ENCODE measurements at regions not wholly inside any gene's neighbourhood (a gene's known extent, or its start where the extent isn't known, plus 50 kb on each side); places are given as distances from the start of the nearest gene placed in this dataset.

- Mint-ChIP-seq H3K36me3 (no peaks in the 10 kb centered on the region), H3K4me3 (no peak overlapping the region), H3K27me3 (peaks cover 2 to 5% of the 10 kb centered on the region in 2 donors), H3K9me3 (peaks cover 0 to 20% (median 13%) of the 10 kb centered on the region in 8 donors), H3K27ac (no peak overlapping the region), H3K4me1 (no peaks in the 10 kb centered on the region)
- intact Hi-C loops (cut with micrococcal nuclease) = no loop called here
- no peak overlapping the region for H3K4me3 ChIP-seq (ENCODE audit: low read length in 2 of 2)
- no peaks in the 10 kb centered on the region for H3K36me3 ChIP-seq (ENCODE audit: insufficient read depth, low read length)
- no peaks in the 10 kb centered on the region for H3K4me1 ChIP-seq (ENCODE audit: insufficient read depth, low read length)
- CTCF ChIA-PET (ENCODE audit: partially characterized antibody) = no interaction called here
- H3K27ac ChIP-seq (ENCODE audit: low read depth, low read length) = no peak overlapping the region
- no peaks in the 10 kb centered on the region for H3K27me3 ChIP-seq (ENCODE audit: insufficient read depth, low read length)
- POLR2A ChIA-PET (ENCODE audit: partially characterized antibody) = no interaction called here
- no peak for DNase-seq
- H3K9me3 ChIP-seq (ENCODE audit: control insufficient read depth in 1 of 2, low read length in 2 of 2) = no peaks in the 10 kb centered on the region
Measured at GRCh38 chr3:54071601-54072000, 50.8 kb upstream of the CACNA2D3 start.

- Mint-ChIP-seq H3K27ac (no peak overlapping the region), H3K4me3 (no peak overlapping the region), H3K4me1 (no peaks in the 10 kb centered on the region), H3K27me3 (peaks cover 2 to 5% of the 10 kb centered on the region in 2 donors), H3K9me3 (peaks cover 0 to 20% (median 13%) of the 10 kb centered on the region in 8 donors), H3K36me3 (no peaks in the 10 kb centered on the region)
- ChIA-PET CTCF (ENCODE audit: partially characterized antibody) (no interaction called here), POLR2A (ENCODE audit: partially characterized antibody) (no interaction called here)
- Histone ChIP-seq H3K4me3 (ENCODE audit: low read length in 2 of 2) (no peak overlapping the region), H3K9me3 (ENCODE audit: control insufficient read depth in 1 of 2, low read length in 2 of 2) (no peaks in the 10 kb centered on the region), H3K4me1 (ENCODE audit: insufficient read depth, low read length) (no peaks in the 10 kb centered on the region), H3K27ac (ENCODE audit: low read depth, low read length) (no peak overlapping the region), H3K27me3 (ENCODE audit: insufficient read depth, low read length) (no peaks in the 10 kb centered on the region), H3K36me3 (ENCODE audit: insufficient read depth, low read length) (no peaks in the 10 kb centered on the region)
- DNase-seq = no peak
- intact Hi-C loops (cut with micrococcal nuclease) = no loop called here
Measured at GRCh38 chr3:54069961-54070360, 52.4 kb upstream of the CACNA2D3 start.

- Histone ChIP-seq H3K4me3 (ENCODE audit: low read length in 2 of 2) (no peak overlapping the region), H3K27ac (ENCODE audit: low read depth, low read length) (no peak overlapping the region), H3K9me3 (ENCODE audit: control insufficient read depth in 1 of 2, low read length in 2 of 2) (no peaks in the 10 kb centered on the region), H3K4me1 (ENCODE audit: insufficient read depth, low read length) (no peaks in the 10 kb centered on the region), H3K36me3 (ENCODE audit: insufficient read depth, low read length) (no peaks in the 10 kb centered on the region), H3K27me3 (ENCODE audit: insufficient read depth, low read length) (no peaks in the 10 kb centered on the region)
- ChIA-PET POLR2A (ENCODE audit: partially characterized antibody) (no interaction called here), CTCF (ENCODE audit: partially characterized antibody) (no interaction called here)
- intact Hi-C loops (cut with micrococcal nuclease) = no loop called here
- H3K36me3 Mint-ChIP-seq = no peaks in the 10 kb centered on the region
- no peak overlapping the region for H3K27ac Mint-ChIP-seq
- H3K4me3 Mint-ChIP-seq = no peak overlapping the region
- peaks cover 2 to 8% of the 10 kb centered on the region in 2 donors for H3K27me3 Mint-ChIP-seq
- H3K9me3 Mint-ChIP-seq = peaks cover 0 to 18% (median 12%) of the 10 kb centered on the region in 8 donors
- no peaks in the 10 kb centered on the region for H3K4me1 Mint-ChIP-seq
- no peak for DNase-seq
Measured at GRCh38 chr3:54067055-54067698, 55.2 kb upstream of the CACNA2D3 start.

DNA sequence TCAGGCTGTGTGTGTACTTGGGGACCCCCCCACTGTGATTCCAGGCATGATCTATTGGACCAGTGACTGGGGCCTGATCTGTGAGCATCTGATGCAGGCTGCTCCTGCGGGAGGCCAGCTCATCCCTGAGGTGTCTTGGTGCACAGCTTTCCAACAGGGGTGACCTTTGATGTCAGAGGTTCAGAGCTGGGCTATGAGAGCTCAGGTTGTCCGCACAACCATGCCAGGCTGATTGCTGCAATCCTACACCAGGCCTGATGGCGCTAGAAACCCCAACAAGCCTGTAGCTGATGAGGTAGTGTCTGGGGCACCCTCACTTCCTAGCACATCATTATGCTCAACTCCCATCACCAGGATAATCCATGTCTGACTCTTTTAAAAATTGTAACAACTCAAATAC lies 56.1 kb upstream of the CACNA2D3 start:
- Histone ChIP-seq H3K9me3 (ENCODE audit: control insufficient read depth in 1 of 2, low read length in 2 of 2) (no peaks in the 10 kb centered on the region), H3K4me1 (ENCODE audit: insufficient read depth, low read length) (no peaks in the 10 kb centered on the region), H3K36me3 (ENCODE audit: insufficient read depth, low read length) (no peaks in the 10 kb centered on the region), H3K27ac (ENCODE audit: low read depth, low read length) (no peak overlapping the region), H3K4me3 (ENCODE audit: low read length in 2 of 2) (no peak overlapping the region), H3K27me3 (ENCODE audit: insufficient read depth, low read length) (no peaks in the 10 kb centered on the region)
- no peak for DNase-seq
- POLR2A ChIA-PET (ENCODE audit: partially characterized antibody) = interaction anchor here (0.9 kb wide), 1 partner anchor 10 kb away, joined by 4 read pairs; no protein-coding TSS in a partner anchor
- peaks cover 2 to 8% of the 10 kb centered on the region in 2 donors for H3K27me3 Mint-ChIP-seq
- H3K36me3 Mint-ChIP-seq = no peaks in the 10 kb centered on the region
- no peaks in the 10 kb centered on the region for H3K4me1 Mint-ChIP-seq
- CTCF ChIA-PET (ENCODE audit: partially characterized antibody) = no interaction called here
- intact Hi-C loops (cut with micrococcal nuclease) = no loop called here
- no peak overlapping the region for H3K27ac Mint-ChIP-seq
- peaks cover 0 to 15% (median 12%) of the 10 kb centered on the region in 8 donors for H3K9me3 Mint-ChIP-seq
- no peak overlapping the region for H3K4me3 Mint-ChIP-seq

GRCh38 chr3:54065586-54065985 lies 56.8 kb upstream of the CACNA2D3 start:
- Mint-ChIP-seq H3K27ac (no peak overlapping the region), H3K4me3 (no peak overlapping the region), H3K9me3 (peaks cover 0 to 9% (median 7%) of the 10 kb centered on the region in 8 donors), H3K4me1 (no peaks in the 10 kb centered on the region), H3K27me3 (peaks cover 0 to 3% of the 10 kb centered on the region in 2 donors), H3K36me3 (no peaks in the 10 kb centered on the region)
- Histone ChIP-seq H3K36me3 (ENCODE audit: insufficient read depth, low read length) (no peaks in the 10 kb centered on the region), H3K27ac (ENCODE audit: low read depth, low read length) (no peak overlapping the region), H3K27me3 (ENCODE audit: insufficient read depth, low read length) (no peaks in the 10 kb centered on the region), H3K4me1 (ENCODE audit: insufficient read depth, low read length) (no peaks in the 10 kb centered on the region), H3K4me3 (ENCODE audit: low read length in 2 of 2) (no peak overlapping the region), H3K9me3 (ENCODE audit: control insufficient read depth in 1 of 2, low read length in 2 of 2) (no peaks in the 10 kb centered on the region)
- ChIA-PET POLR2A (ENCODE audit: partially characterized antibody) (interaction anchor here (0.9 kb wide), 1 partner anchor 9 kb away, joined by 4 read pairs; no protein-coding TSS in a partner anchor), CTCF (ENCODE audit: partially characterized antibody) (no interaction called here)
- DNase-seq = no peak
- intact Hi-C loops (cut with micrococcal nuclease) = no loop called here

DNA sequence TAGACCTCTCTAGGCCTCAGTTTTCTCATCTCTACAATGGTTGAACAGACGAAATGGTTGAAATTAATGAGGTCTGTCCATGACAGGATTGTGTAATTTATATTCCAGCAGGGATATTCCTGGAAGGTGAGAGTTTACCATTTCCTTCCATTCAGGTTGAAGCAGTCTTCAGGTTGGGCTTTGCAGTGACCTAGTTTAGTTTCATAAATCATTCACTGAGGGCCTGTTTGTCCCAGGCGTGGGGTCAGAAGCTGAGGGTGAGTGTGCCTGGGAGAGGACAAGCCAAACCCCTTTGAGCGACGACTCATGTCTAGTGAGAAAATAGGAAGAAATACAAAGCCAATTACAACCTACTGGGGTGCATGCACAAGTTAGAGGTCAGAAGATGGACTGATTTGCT lies 57.2 kb upstream of the CACNA2D3 start:
- Histone ChIP-seq H3K27me3 (ENCODE audit: insufficient read depth, low read length) (no peaks in the 10 kb centered on the region), H3K9me3 (ENCODE audit: control insufficient read depth in 1 of 2, low read length in 2 of 2) (no peaks in the 10 kb centered on the region), H3K36me3 (ENCODE audit: insufficient read depth, low read length) (no peaks in the 10 kb centered on the region), H3K27ac (ENCODE audit: low read depth, low read length) (no peak overlapping the region), H3K4me3 (ENCODE audit: low read length in 2 of 2) (no peak overlapping the region), H3K4me1 (ENCODE audit: insufficient read depth, low read length) (no peaks in the 10 kb centered on the region)
- no peak for DNase-seq
- Mint-ChIP-seq H3K4me3 (no peak overlapping the region), H3K4me1 (no peaks in the 10 kb centered on the region), H3K9me3 (peaks cover 0 to 5% (median 3%) of the 10 kb centered on the region in 8 donors), H3K27me3 (peaks cover 0 to 3% of the 10 kb centered on the region in 2 donors), H3K36me3 (no peaks in the 10 kb centered on the region), H3K27ac (no peak overlapping the region)
- CTCF ChIA-PET (ENCODE audit: partially characterized antibody) = no interaction called here
- intact Hi-C loops (cut with micrococcal nuclease) = no loop called here
- POLR2A ChIA-PET (ENCODE audit: partially characterized antibody) = interaction anchor here (0.9 kb wide), 1 partner anchor 9 kb away, joined by 4 read pairs; no protein-coding TSS in a partner anchor

DNA sequence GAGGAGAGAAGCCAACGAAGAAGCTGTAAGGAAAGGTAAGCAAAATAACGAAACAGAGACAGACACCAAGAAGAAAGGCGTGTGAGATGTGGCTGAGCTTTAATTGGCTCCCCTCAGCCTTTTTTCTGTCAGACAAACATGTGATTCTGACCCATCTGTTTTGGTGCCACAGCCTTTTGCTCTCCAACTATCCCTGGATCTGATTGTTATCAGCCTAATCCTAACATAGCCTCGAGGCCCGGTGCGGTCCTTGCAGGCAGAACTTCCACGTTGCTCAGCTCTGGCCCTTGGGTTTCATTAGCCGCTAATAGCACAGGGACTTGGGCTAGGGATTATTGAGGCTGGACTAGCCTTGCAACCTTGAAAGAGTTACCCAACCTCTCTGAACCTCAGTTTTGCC lies 57.9 kb upstream of the CACNA2D3 start:
- ChIA-PET CTCF (ENCODE audit: partially characterized antibody) (no interaction called here), POLR2A (ENCODE audit: partially characterized antibody) (no interaction called here)
- Mint-ChIP-seq H3K9me3 (peaks cover 0 to 2% (median 0%) of the 10 kb centered on the region in 8 donors), H3K27me3 (peaks cover 0 to 3% of the 10 kb centered on the region in 2 donors), H3K27ac (no peak overlapping the region), H3K4me3 (no peak overlapping the region), H3K4me1 (no peaks in the 10 kb centered on the region), H3K36me3 (no peaks in the 10 kb centered on the region)
- H3K27me3 ChIP-seq (ENCODE audit: insufficient read depth, low read length) = no peaks in the 10 kb centered on the region
- DNase-seq = no peak
- H3K4me3 ChIP-seq (ENCODE audit: low read length in 2 of 2) = no peak overlapping the region
- intact Hi-C loops (cut with micrococcal nuclease) = no loop called here
- H3K36me3 ChIP-seq (ENCODE audit: insufficient read depth, low read length) = no peaks in the 10 kb centered on the region
- no peaks in the 10 kb centered on the region for H3K4me1 ChIP-seq (ENCODE audit: insufficient read depth, low read length)
- H3K9me3 ChIP-seq (ENCODE audit: control insufficient read depth in 1 of 2, low read length in 2 of 2) = no peaks in the 10 kb centered on the region
- no peak overlapping the region for H3K27ac ChIP-seq (ENCODE audit: low read depth, low read length)

All from CD4-positive, alpha-beta memory T cell (primary cell).